Ovary (tissue), 3 donors: ENCODE measurements at regions not wholly inside any gene's neighbourhood (a gene's known extent, or its start where the extent isn't known, plus 50 kb on each side); places are given as distances from the start of the nearest gene placed in this dataset.

Experiments
- POLR2A ChIP-seq: fragments of 450-650 bp; IDR thresholded peaks from one replicate; pipeline ENCODE4 v1.6.1; 2017; ENCODE audit warnings: antibody characterized with exemption, mild to moderate bottlenecking, moderate library complexity
- TF ChIP-seq, protein P1 (sequence below), 3 donors: fragments of 450-650 bp in 2 of 3; fragments of 200-600 bp in 1 of 3; IDR thresholded peaks; one replicate each; pipeline versions ENCODE4 v1.5.1 to v1.8.0; 2016 to 2022; ENCODE audit warnings: antibody characterized with exemption in 3 of 3, mild to moderate bottlenecking in 1 of 3
- donor health status: DM: no; HTN: no; CAD: no.

GRCh38 chr14:89477391-89477790 lies 60.4 kb upstream of the FOXN3 start:
- TF ChIP-seq POLR2A: no peak
- TF ChIP-seq, protein P1, sequence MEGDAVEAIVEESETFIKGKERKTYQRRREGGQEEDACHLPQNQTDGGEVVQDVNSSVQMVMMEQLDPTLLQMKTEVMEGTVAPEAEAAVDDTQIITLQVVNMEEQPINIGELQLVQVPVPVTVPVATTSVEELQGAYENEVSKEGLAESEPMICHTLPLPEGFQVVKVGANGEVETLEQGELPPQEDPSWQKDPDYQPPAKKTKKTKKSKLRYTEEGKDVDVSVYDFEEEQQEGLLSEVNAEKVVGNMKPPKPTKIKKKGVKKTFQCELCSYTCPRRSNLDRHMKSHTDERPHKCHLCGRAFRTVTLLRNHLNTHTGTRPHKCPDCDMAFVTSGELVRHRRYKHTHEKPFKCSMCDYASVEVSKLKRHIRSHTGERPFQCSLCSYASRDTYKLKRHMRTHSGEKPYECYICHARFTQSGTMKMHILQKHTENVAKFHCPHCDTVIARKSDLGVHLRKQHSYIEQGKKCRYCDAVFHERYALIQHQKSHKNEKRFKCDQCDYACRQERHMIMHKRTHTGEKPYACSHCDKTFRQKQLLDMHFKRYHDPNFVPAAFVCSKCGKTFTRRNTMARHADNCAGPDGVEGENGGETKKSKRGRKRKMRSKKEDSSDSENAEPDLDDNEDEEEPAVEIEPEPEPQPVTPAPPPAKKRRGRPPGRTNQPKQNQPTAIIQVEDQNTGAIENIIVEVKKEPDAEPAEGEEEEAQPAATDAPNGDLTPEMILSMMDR (IDR thresholded peaks at IDR 0.05): no peak
